ENCODE measurements at regions not wholly inside any gene's neighbourhood (a gene's known extent, or its start where the extent isn't known, plus 50 kb on each side); places are given as distances from the start of the nearest gene placed in this dataset.
A peak's percentile ranks its signal among the peaks of the same experiment; 100 is the strongest.

DNA sequence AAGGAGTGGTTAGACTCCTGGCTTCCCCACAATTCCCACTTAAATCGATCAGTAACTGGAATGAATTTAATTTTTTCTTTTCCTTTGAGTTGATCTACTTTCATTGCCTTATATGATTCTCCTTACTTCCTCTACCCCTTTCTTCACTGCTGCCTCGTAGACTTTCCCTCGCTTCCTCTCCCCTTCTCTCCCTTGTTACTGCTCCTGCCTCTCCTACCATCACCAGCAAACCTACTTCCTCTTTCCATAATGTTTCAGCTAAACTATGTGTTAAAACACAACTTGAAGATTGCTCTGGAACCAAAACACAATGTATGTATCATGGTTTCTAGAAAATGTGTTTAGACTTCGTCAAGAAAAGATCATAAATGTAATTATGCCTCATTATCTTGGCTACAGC lies 132.0 kb upstream of the TET2 start:
- Histone ChIP-seq H2BK12ac (ENCODE audit: low read depth, low read length) (no peak overlapping the region), H4K20me1 (replicated peaks in 1 of 2; ENCODE audit: control insufficient read depth in 1 of 2, insufficient read depth in 2 of 2, low read length in 2 of 2) (no peaks in the 10 kb centered on the region), H4K5ac (ENCODE audit: insufficient read length, low read depth, low read length) (no peak overlapping the region), H3K4me2 (ENCODE audit: insufficient read depth in 1 of 2, low read depth in 2 of 2, low read length in 2 of 2) (no peak overlapping the region), H4K8ac (ENCODE audit: extremely low read depth, insufficient read depth, low read length) (no peak overlapping the region), H3K18ac (ENCODE audit: extremely low read depth, low read length) (no peak overlapping the region), H2BK15ac (ENCODE audit: low read length) (no peak overlapping the region), H2AFZ (ENCODE audit: low read length) (peak overlapping the region; percentile 7; the same call in 1 of the 2 replicates), H3K79me1 (ENCODE audit: low read depth, low read length) (no peaks in the 10 kb centered on the region), H2BK120ac (replicated peaks; ENCODE audit: low read depth, low read length) (no peak overlapping the region), H4K91ac (replicated peaks; ENCODE audit: insufficient read length, low read length) (no peak overlapping the region), H3K4me3 (ENCODE audit: extremely low read depth in 1 of 4, insufficient read depth in 2 of 4, low read depth in 3 of 4, low read length in 4 of 4) (no peak overlapping the region), H3K36me3 (ENCODE audit: control insufficient read depth in 2 of 4, insufficient read depth in 4 of 4, low read length in 3 of 4) (no peaks in the 10 kb centered on the region), H3K9me3 (ENCODE audit: insufficient read depth in 2 of 2, low read depth in 1 of 2, low read length in 1 of 2) (no peaks in the 10 kb centered on the region; a peak in 1 of 4 replicates), H3K27ac (ENCODE audit: low read depth, low read length) (no peak overlapping the region), H2AK5ac (ENCODE audit: low read depth, low read length) (no peak overlapping the region), H2BK20ac (ENCODE audit: low read length) (no peak overlapping the region), H3K4ac (replicated peaks; ENCODE audit: insufficient read length, low read depth, low read length) (no peak overlapping the region), H3K4me1 (replicated peaks in 1 of 4; ENCODE audit: control insufficient read depth in 3 of 4, insufficient read depth in 4 of 4, low read length in 3 of 4) (no peaks in the 10 kb centered on the region), H3K14ac (ENCODE audit: insufficient read length) (no peak overlapping the region), H3K27me3 (replicated peaks in 1 of 4; ENCODE audit: control insufficient read depth in 3 of 4, extremely low read depth in 1 of 4, insufficient read depth in 3 of 4, low read length in 3 of 4) (no peaks in the 10 kb centered on the region), H3K9ac (replicated peaks in 1 of 4; ENCODE audit: extremely low read depth in 1 of 4, low read depth in 3 of 4, low read length in 3 of 4) (no peak overlapping the region), H3K79me2 (ENCODE audit: control insufficient read depth in 1 of 2, insufficient read depth in 2 of 2, low read length in 2 of 2) (no peaks in the 10 kb centered on the region), H3K56ac (replicated peaks; ENCODE audit: insufficient read length, low read depth, low read length) (no peak overlapping the region), H3K23ac (ENCODE audit: insufficient read length) (no peak overlapping the region), H2BK5ac (ENCODE audit: low read depth, low read length) (no peak overlapping the region), H3K23me2 (ENCODE audit: low read depth, low read length) (no peaks in the 10 kb centered on the region)
- TF ChIP-seq YY1 (IDR thresholded peaks at IDR 0.05; ENCODE audit: low read depth, low read length): no peak
- TF ChIP-seq JUND (IDR thresholded peaks at IDR 0.05; ENCODE audit: low read length): no peak
- no peak for TF ChIP-seq ATF2 (IDR thresholded peaks at IDR 0.05; ENCODE audit: low read length)
- TF ChIP-seq TBP (IDR thresholded peaks at IDR 0.05; ENCODE audit: low read depth, low read length): no peak
- 88% methylated on average over 4 of the region's 4 CpGs; no CpG with 5 or more reads in 1 of the 2 experiments for WGBS, 2 experiments (ENCODE audit: extremely low coverage in 1 of 2, insufficient coverage in 1 of 2, insufficient read length in 1 of 2, insufficient replicate concordance in 2 of 2, low coverage in 1 of 2, low lambda C conversion rate in 2 of 2, missing lambda C conversion rate in 1 of 2)
- ChIA-PET CTCF (ENCODE audit: partially characterized antibody) (no interaction called here), POLR2A (ENCODE audit: partially characterized antibody) (no interaction called here)
- no peak for DNase-seq (ENCODE audit: low read depth in 1 of 2, low spot score in 2 of 2)
- FAIRE-seq: no peak

All from H1 (cell line).